ENCODE measurements at regions not wholly inside any gene's neighbourhood (a gene's known extent, or its start where the extent isn't known, plus 50 kb on each side); places are given as distances from the start of the nearest gene placed in this dataset.

DNA sequence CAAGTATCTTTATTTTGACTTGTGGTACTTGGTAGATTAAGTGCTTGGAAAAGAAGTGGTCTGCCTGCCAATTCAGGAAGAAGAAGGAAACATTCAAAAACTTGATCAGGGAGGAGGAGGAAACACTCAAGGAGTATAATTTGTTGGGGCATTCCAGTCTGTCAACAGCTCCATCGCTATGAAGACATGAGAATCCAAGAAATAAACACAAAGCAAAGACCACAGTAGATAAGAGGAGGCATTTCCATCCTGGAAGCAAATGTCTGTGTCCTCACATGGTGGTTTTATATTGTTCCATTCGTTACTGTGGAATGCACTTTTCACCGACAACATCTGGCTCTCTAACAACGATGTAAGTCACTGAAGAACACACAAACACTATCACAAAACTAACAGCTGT lies 176.1 kb upstream of the FRMD4B start:
- TF ChIP-seq, protein P1, sequence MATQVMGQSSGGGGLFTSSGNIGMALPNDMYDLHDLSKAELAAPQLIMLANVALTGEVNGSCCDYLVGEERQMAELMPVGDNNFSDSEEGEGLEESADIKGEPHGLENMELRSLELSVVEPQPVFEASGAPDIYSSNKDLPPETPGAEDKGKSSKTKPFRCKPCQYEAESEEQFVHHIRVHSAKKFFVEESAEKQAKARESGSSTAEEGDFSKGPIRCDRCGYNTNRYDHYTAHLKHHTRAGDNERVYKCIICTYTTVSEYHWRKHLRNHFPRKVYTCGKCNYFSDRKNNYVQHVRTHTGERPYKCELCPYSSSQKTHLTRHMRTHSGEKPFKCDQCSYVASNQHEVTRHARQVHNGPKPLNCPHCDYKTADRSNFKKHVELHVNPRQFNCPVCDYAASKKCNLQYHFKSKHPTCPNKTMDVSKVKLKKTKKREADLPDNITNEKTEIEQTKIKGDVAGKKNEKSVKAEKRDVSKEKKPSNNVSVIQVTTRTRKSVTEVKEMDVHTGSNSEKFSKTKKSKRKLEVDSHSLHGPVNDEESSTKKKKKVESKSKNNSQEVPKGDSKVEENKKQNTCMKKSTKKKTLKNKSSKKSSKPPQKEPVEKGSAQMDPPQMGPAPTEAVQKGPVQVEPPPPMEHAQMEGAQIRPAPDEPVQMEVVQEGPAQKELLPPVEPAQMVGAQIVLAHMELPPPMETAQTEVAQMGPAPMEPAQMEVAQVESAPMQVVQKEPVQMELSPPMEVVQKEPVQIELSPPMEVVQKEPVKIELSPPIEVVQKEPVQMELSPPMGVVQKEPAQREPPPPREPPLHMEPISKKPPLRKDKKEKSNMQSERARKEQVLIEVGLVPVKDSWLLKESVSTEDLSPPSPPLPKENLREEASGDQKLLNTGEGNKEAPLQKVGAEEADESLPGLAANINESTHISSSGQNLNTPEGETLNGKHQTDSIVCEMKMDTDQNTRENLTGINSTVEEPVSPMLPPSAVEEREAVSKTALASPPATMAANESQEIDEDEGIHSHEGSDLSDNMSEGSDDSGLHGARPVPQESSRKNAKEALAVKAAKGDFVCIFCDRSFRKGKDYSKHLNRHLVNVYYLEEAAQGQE (IDR thresholded peaks at IDR 0.05; ENCODE audit: insufficient read depth in 1 of 2, low read depth in 2 of 2, low read length in 2 of 2) = no peak
- no peak for TF ChIP-seq POLR2AphosphoS5 (IDR thresholded peaks at IDR 0.05; ENCODE audit: low read depth, low read length)
- TF ChIP-seq FOXP2 (optimal IDR thresholded peaks at IDR 0.05; ENCODE audit: borderline replicate concordance, extremely low read depth, extremely low read length, insufficient read depth) = no peak
- no peak for TF ChIP-seq TAF1 (IDR thresholded peaks at IDR 0.05; ENCODE audit: borderline replicate concordance, insufficient read depth, low read length)
- TF ChIP-seq SIN3A (IDR thresholded peaks at IDR 0.05; ENCODE audit: borderline replicate concordance, insufficient read depth, low read length) = no peak

DNA sequence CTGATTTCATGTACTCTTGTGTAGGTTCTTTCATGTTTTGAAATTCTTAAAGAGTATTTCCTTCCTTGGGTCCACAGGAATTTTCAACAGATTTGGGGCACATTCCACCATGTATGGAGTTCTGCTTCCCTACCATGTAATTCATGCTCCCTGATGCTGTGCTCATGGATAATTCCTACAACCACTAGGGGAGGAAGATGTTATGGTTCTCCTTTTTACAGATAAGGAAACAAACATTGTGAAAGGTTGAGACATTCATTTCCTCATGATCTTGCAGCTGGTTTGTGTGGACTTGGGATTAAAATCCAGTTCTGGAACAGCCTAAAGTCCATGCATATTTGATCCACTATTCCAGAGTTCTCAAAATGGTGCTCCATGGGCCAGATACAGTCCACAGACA lies 174.9 kb upstream of the FRMD4B start:
- TF ChIP-seq, protein P1 (IDR thresholded peaks at IDR 0.05; ENCODE audit: insufficient read depth in 1 of 2, low read depth in 2 of 2, low read length in 2 of 2) = no peak
- no peak for TF ChIP-seq FOXP2 (optimal IDR thresholded peaks at IDR 0.05; ENCODE audit: borderline replicate concordance, extremely low read depth, extremely low read length, insufficient read depth)
- no peak for TF ChIP-seq TAF1 (IDR thresholded peaks at IDR 0.05; ENCODE audit: borderline replicate concordance, insufficient read depth, low read length)
- no peak for TF ChIP-seq POLR2AphosphoS5 (IDR thresholded peaks at IDR 0.05; ENCODE audit: low read depth, low read length)
- TF ChIP-seq SIN3A (IDR thresholded peaks at IDR 0.05; ENCODE audit: borderline replicate concordance, insufficient read depth, low read length) = no peak

DNA sequence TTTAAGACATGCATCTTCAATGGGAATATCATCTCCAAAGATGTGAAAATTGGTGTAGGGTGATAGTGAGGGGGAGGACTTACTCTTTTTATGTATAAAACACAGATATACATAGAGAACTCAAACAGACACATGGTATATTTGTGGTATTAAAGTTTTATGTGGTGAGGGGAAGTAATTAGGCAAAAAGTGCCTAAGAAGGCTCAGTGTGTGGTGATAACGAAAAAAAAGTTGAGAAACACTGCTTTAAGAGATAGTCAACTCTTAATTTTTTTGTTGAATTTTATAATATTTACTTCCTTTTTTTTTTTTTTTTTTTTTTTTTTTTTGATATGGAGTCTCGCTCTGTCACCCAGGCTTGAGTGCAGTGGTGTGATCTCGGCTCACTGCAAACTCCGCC lies 174.2 kb upstream of the FRMD4B start:
- TF ChIP-seq SIN3A (IDR thresholded peaks at IDR 0.05; ENCODE audit: borderline replicate concordance, insufficient read depth, low read length) = no peak
- TF ChIP-seq, protein P1 (IDR thresholded peaks at IDR 0.05; ENCODE audit: insufficient read depth in 1 of 2, low read depth in 2 of 2, low read length in 2 of 2) = no peak
- no peak for TF ChIP-seq TAF1 (IDR thresholded peaks at IDR 0.05; ENCODE audit: borderline replicate concordance, insufficient read depth, low read length)
- TF ChIP-seq POLR2AphosphoS5 (IDR thresholded peaks at IDR 0.05; ENCODE audit: low read depth, low read length) = no peak
- no peak for TF ChIP-seq FOXP2 (optimal IDR thresholded peaks at IDR 0.05; ENCODE audit: borderline replicate concordance, extremely low read depth, extremely low read length, insufficient read depth)

DNA sequence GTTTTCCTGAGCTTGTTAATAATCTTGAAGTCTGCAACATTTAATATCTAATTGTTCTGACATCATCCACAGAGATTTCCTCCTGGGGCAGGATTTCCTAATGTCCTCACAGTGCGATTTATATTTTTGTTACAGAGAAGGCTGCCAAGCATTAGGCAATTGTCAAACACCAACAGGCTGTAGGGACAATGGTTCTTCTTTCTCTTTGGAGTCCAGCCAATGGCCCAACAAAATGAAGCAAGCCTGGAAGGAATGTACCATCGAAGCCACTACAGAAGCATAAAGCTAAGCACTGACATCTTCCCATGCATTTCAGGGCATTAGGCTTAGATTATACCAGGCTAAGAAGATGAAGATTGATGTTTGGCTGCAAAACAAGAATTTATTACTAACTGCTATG lies 173.0 kb upstream of the FRMD4B start:
- TF ChIP-seq SIN3A (IDR thresholded peaks at IDR 0.05; ENCODE audit: borderline replicate concordance, insufficient read depth, low read length) = no peak
- no peak for TF ChIP-seq FOXP2 (optimal IDR thresholded peaks at IDR 0.05; ENCODE audit: borderline replicate concordance, extremely low read depth, extremely low read length, insufficient read depth)
- TF ChIP-seq, protein P1 (IDR thresholded peaks at IDR 0.05; ENCODE audit: insufficient read depth in 1 of 2, low read depth in 2 of 2, low read length in 2 of 2) = no peak
- no peak for TF ChIP-seq POLR2AphosphoS5 (IDR thresholded peaks at IDR 0.05; ENCODE audit: low read depth, low read length)
- no peak for TF ChIP-seq TAF1 (IDR thresholded peaks at IDR 0.05; ENCODE audit: borderline replicate concordance, insufficient read depth, low read length)

DNA sequence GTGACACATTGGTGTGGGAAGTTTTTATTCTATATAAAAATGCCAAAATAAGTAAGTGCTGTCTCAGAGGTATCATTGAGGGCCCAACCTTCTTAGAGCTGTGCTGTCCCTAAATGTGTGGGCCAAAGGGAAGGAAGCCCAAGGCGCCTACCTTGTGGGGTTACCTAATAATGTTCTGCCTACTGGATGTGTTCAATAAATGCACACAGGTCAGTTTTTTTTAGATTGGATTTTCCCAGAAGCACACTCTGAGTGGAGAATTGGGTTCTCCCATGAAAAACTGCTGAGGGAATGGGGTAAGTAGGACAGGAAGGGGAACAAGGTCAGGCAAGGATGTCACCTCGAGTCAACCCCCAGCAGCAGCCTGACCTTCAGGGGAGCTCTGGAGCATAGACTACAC lies 168.7 kb upstream of the FRMD4B start:
- TF ChIP-seq TAF1 (IDR thresholded peaks at IDR 0.05; ENCODE audit: borderline replicate concordance, insufficient read depth, low read length) (no peak), FOXP2 (optimal IDR thresholded peaks at IDR 0.05; ENCODE audit: borderline replicate concordance, extremely low read depth, extremely low read length, insufficient read depth) (no peak), POLR2AphosphoS5 (IDR thresholded peaks at IDR 0.05; ENCODE audit: low read depth, low read length) (no peak), SIN3A (IDR thresholded peaks at IDR 0.05; ENCODE audit: borderline replicate concordance, insufficient read depth, low read length) (no peak)
- TF ChIP-seq, protein P1 (IDR thresholded peaks at IDR 0.05; ENCODE audit: insufficient read depth in 1 of 2, low read depth in 2 of 2, low read length in 2 of 2) = no peak

Data from PFSK-1 (cell line).